GM19463 (cell line): ENCODE measurements at regions not wholly inside any gene's neighbourhood (a gene's known extent, or its start where the extent isn't known, plus 50 kb on each side); places are given as distances from the start of the nearest gene placed in this dataset.

Experiments used
- ATAC-seq: cut with Tn5 transposase; IDR thresholded peaks from one replicate; pipeline ENCODE4 v1.9.1; 2021; ENCODE audit warnings: mild to moderate bottlenecking, moderate library complexity; ENCODE audit not compliant: unreplicated experiment

DNA sequence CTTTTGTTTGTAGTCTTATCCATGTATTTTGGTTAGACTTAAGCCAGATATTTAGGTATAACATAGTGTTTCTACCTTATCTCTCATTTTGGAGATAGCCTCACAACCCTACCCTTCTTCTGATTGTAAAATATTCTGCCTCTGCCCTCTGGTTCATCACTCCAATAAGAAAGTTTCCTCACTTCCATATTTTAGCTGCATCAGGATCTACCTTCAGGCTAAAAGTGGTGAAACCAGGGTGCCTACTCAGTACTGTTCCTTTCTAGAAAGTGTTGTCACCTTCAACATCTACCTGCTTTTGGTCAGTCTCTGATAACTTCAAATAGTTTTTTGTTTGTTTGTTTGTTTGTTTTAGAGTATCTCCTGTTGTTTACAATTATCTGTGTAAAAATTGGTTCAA lies 294.6 kb downstream of the ANXA1 start:
- ATAC-seq = no peak

DNA sequence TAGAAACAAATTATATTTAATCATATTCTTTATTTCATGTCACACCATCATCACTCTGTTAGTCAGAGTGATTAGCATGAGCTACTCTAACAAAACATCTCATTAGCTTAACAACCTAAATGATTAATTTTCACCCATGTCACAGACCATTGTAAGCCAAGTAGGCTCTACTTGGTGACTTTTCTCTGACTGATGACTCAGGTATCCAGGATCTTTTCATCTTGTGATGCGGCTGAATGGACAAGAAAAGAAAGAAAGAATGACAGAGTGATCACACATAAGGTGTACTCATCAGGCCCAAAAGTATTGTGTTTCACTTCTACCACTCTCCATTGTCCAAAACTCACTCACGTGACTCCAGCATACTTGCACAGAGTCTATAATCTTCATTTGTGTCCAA lies 299.3 kb downstream of the ANXA1 start:
- ATAC-seq = no peak

DNA sequence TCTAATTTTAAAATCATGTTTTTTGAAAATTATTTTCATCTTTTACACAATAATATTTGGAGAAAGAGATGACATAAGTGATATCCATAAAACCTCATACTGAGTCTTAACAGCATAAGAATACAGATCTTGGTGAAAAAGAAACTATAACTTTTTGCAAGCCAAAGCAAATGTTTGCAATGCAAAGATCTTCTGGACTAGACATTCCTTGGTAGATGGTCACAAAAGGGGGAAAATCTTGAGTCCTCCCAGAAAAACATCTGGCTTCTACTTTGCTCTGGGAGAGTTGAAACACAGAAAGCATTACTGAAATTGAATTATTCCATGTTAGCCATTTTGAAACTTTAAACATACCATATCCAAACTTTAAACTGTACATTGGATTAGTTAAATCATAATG lies 308.2 kb downstream of the ANXA1 start:
- no peak for ATAC-seq

DNA sequence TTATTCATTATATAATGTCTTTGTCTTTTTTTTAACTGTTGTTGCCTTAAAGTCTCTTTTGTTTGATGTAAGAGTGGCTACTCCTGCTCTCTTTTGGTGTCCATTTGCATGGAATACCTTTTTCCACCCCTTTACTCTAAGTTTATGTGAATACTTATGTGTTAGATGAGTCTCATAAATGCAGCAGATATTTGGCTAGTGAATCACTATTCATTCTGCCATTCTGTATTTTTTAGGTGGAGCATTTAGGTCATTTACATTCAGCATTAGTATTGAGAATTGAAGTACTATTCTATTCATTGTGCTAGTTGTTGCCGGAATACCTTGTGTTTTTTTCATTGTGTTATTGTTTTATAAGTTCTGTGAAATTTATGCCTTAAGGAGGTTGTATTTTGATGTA lies 317.1 kb downstream of the ANXA1 start:
- ATAC-seq = no peak

DNA sequence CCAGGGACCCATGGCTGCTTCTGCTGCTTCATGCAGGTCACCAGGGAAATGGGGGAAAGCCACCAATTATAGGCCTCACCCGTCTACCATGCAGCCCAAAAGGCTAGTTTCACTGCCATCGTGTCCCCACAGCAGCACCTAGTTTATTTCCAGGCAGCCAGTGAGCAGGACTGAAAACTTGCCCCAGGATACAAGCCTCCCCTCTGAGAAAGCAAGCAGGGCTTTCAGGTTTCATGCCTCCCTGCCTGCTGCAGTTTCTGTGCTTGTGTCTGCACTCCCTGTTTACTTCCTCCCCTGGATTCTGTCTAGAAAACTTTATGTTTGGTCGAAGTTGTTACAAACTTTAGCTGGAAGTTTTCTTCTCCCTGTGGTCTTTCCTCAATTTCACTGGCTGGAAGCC lies 319.1 kb downstream of the ANXA1 start:
- ATAC-seq = no peak

DNA sequence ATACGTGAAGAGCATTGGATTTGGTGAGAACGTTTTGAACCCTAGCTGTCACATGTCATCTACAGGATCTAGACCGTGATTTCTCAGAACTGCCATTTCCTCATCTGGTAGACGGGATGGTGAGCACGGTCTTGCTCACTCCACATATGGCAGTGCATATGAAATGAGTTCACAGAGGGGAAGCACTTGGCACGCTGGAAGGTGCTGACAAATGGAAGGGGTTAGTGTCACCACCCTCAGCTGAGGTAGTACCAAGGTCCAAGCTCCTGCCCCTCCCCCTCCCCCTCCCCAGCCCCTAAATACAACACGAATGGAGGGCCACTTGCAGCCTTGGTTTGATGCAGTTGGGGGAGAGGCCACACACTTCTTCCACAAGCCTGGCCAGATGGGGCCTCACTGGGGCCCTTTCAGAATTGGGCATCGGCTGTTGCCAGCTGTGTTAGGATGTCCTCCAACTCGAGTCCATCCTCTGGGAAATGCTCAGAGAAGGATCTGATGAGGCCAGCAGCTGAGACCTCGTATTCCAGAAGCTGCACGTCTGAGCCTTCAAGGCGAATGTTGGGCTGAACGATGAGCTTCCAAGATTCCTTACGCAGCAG lies 322.4 kb downstream of the ANXA1 start:
- no peak for ATAC-seq

DNA sequence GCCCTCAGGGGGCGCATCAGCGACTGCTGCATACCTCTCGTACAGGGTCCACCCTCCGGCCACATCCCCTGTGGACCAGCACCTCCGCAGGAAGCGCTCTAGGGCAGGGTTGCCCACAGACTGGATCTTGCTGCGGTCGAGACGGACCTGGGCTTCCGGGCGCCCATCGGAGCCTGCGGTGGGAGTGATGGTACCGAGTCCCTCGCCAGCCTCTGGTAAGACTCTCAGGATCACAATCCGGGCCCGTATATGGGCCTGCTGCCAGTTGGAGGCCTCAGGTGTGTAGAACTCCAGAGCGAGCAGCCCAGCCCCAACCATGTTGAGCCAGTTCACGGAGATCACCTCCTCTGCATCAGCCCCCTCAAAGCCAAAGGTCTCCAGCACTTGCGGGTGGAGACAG lies 323.0 kb downstream of the ANXA1 start:
- no peak for ATAC-seq

DNA sequence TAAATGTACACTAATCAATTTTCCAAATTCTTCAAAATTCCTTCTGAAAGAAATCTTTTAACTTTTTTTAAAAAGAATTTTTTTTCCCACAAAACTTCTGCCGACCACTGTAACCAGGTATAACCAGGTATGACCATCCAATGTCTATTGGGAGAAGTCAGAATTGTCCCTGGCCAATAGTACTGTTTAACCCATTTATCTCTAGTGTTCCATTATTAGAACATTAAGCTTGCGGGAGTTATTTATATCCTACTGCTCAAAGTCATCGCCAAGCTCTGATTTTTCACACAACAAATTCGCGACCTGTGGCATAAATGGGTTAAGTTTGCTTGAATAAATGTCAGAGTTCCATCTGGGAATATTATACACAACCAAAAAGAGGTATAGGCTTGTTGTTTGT lies 343.2 kb downstream of the ANXA1 start:
- no peak for ATAC-seq

DNA sequence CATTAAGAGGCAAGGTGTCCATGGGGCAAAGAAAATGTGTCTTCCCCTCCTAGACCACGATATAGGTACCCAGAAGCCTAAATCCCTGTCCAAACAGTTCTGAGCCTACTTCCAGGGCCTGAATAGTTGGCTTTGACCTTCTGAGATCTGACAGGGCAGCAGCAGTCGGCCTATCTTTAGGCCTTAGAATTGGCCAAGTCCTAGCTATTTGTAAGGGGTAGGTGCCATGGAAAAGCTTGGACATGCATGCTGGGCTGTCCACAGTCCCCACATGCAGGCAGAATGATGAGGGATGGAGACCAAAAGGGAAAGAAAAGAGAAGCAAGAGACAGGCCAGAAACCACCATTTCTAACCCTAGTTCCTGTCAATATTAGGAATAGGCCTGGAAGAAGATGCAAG lies 346.1 kb downstream of the ANXA1 start:
- ATAC-seq = no peak

DNA sequence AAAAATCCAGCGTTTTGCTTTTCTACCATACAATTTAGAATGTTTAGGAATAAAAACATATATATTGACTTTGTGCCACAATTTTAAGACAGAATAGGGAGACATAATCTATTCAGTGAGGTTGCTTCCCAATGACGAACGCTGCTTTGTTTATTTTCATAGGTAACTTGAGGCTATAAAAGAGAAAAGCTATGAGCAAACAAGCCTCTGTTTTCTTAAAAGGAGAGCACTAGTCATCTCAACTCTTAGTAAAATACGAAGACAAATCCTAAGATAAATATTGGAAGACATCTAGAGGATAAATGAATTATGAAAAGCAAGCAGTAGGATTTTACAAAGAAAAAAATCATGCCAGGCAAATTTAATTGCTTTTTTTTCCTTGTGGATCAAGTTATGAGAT lies 363.6 kb downstream of the ANXA1 start:
- ATAC-seq = no peak

DNA sequence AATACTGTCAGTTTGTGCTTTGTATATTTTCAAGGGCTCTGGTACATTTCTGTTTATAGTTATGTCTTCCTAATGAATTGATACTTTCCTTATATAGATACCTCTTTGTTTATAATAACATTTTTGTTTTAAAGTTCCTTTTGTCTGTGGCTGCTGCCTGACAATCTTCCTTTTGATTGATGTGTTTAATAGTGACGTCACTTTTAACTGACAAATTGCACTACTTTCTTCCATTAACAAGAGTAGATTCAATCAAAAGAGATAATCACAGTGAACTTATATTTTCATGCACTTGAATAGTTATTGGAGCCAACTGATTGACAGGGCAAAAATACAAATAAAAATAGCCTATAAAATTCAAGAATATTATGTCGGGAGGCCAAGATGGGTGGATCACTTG lies 371.7 kb downstream of the ANXA1 start:
- no peak for ATAC-seq

DNA sequence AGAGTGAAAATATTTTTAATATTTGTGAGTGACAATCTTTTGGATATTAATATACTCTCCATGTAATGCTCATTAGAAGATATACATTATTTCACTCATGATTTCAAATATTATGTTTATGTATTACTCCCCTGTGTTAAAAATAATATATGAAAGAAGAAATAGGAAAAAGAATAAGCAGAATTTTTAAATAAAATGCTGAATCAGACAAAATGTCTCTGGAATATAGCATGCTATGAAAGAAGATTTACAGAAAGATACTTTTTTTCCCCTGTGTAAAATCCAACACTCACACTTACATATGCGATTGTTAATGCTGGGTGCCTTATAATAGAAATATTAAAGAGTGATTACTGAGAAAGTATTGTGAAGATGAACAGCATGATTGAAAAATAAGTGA lies 373.7 kb downstream of the ANXA1 start:
- no peak for ATAC-seq

DNA sequence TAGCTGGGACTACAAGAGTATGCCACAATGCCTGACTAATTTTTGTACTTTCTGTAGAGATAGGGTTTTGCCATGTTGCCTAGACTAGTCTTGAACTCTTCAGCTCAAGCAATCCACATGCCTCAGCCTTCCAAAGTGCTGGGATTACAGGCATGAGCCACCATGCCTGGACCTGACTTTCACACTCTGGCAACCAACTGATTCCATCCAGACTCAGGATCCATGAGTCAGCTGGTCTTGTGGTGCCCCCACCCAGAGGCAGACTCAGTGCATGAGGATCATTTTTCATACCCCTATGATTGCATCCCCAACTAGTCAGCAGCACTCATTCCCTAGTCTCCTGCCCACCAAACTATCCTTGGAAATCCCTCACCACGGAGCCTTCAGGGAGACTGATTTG lies 375.9 kb downstream of the ANXA1 start:
- no peak for ATAC-seq

DNA sequence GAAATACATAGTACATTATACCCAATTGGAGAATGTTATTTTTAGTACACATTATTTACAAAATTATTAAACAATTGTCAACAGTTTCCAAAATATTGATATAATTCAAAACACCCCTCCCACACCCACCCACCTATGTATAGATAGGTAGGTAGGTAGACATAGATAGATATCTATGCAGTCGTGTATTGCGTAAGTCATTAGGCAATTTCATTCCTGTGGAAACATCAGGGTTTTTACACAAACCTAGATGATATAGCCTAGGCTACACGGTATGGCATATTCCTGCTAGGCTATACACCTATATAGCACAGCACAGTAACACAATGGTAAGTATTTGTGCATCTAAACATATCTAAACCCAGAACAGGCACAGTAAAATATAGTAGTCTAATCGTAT lies 377.3 kb downstream of the ANXA1 start:
- no peak for ATAC-seq

DNA sequence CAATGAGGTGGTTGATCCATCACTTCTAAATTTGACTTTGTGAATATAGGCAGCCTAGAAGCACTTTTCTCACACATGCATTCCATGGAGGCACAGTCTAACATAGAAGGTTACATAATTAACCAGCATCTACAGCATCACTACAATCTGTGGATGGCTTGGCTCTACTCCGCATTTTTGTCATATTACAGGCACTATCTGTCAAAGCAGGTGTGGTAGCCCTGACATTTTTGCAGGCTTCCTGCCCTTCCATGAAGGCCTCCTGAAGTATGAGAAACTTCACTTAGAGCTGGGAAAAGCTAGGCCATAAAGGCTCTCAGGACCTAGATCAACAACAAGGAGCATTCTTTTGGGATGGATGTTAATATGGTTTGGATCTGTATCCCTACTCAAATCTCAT lies 378.0 kb downstream of the ANXA1 start:
- no peak for ATAC-seq

DNA sequence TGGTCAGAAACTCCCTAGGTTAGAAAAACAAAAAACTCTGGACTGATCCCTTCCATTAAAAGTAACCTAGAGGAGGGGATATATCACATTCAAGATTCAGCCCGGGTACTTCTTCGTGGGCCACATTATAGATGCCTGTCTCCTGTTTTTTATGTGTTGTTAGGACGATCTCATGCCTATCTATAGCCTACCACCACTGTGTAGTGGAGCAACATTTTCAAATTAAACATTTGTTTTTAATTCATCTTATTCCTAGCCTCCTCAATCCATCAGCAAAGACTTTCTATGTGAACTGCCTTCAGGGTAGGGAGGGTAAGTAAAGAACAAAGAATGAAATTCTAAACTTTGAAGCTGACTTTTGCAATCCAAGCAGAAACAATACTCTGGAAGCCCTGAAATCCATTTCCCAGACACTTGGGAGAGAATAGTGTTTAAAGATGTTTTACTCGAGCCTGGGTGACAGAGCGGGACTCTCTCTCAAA lies 379.4 kb downstream of the ANXA1 start:
- no peak for ATAC-seq

DNA sequence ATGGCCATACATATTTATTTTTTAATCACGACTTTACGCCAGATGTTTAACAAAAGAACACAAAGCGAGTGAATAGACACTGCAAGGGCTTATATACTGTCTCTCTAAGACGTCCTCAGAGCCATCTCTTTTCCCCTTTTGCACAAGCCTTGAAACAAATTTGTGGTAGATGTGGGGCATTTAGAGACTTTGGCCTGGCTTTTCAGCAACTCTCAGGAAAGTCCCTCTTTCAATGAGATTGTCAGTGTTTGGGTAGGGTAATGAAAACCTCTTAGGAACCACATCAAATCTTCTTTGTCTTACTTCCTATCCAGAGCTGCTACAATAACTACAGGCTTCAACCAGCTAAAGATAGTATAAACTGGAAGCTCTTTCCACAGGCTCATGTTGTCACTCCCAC lies 380.0 kb downstream of the ANXA1 start:
- ATAC-seq = peak; percentile 93

DNA sequence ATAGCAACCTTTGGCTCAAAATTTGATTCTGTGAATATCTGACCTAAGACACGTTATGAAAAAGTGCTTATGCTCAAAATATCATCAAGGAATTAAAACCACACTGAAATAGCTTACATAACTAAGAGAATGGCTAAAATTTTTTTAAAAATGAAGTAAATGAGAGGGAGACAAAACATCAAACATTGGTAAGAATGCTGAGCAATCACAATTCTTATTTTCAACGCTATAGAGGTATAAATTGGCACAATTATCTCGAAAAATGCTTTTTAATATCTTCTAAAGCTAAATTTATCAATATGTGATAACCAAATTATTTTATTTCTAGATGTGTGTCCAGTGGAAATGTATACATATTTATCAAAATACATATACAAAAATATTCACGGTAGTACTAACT lies 381.3 kb downstream of the ANXA1 start:
- no peak for ATAC-seq

DNA sequence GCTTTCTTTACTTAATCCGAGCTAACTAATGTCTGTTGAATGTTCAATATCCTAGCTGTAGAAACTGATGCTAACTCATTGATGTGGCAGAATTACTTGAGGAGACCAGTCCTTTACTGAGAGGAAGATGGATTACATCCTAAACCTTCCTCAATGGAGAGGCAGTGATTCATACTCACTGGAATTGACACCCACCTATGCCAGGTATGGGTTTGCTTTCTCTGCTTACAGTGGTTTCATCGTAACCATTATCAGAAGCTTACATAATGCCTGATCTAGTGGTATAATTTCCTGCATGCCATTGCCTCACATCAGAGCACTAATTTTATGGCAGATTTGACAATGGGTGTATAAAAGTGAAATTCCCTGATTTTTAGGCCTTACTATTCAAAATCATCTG lies 384.7 kb downstream of the ANXA1 start:
- no peak for ATAC-seq

DNA sequence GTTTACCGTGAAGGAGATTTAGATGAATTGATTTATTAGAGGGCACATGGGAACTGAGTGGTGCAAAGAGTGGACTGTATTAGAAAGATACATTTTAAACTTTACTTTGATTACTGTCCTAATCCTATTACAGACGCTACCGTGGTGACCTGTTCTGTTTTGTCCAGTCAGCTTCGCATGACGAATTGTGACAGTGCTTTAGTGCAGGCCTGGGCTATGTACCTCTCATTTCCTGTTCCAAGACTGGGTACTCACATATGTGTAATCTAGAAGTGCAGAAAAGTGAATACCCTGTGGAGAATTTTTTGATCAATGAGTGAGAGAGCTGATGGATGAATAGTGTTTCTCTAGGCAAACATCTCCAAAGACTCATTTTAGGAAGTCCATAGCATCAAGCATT lies 385.9 kb downstream of the ANXA1 start:
- ATAC-seq = no peak

DNA sequence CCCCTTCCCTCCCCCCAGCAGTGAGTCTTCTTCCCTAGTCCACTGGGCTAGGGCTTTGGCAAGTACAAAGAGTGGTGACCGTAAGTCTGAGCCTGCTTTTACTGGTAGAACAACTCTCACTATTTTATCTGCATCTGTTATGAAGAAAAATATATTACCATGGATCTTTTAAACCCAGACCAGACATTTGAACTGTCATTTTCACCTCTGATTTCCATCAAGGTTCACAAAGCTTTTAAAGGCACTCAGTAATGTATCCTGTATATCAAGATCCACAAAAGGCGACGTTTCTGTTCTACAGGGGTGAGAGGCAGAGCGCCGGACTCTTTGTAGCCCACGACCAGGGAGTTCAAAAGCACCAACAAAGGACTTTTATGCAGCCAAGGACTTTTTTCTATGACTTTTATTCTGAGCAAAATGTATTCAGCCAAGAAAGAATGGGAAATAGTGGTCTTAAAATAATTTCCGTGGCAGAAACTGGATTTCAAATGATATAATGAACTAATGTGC lies 388.3 kb downstream of the ANXA1 start:
- no peak for ATAC-seq

DNA sequence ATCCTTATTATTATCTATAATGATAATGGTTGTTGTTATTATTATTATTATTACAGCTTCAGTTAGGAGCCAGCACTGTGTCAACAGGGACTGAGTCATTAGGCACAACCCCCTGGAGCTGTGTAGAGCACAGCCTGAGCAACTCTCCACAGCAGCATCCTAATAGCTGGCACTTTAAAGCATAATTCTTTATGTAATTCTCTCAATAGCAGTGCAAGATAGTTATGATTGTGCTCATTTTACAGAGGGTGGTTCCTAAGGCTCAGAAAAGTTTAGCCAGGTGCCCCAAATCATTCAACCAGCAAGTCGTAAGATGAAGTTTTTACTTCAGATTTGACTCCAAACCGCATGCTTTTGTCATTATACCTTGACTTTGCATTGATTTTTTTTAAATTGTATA lies 390.3 kb downstream of the ANXA1 start:
- peak; percentile 78 for ATAC-seq

DNA sequence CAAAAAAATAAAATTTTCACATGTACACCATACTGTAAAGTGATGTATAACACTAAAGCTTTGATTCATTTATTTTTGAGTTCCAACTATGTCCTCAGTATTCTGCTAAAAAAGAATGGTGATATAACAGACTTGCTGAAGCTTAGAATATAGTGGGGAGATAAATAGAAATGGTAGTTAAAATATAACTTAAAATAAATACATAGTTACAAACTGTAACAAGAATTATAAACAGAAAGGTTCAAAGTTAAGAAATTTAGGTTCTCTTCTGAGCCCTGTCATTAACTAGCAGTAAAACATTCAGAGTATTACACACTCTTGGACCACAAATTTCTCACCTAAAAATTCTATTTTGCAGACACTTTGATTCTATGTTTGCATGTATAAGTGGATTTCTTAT lies 392.1 kb downstream of the ANXA1 start:
- no peak for ATAC-seq
